DMS 273 (cell line): ENCODE measurements at regions not wholly inside any gene's neighbourhood (a gene's known extent, or its start where the extent isn't known, plus 50 kb on each side); places are given as distances from the start of the nearest gene placed in this dataset.

ENCODE experiments used
- DNase-seq: peaks from one replicate; lab custom pipeline; 2025; ENCODE audit not compliant: unreplicated experiment; lab: John Stamatoyannopoulos, UW

DNA sequence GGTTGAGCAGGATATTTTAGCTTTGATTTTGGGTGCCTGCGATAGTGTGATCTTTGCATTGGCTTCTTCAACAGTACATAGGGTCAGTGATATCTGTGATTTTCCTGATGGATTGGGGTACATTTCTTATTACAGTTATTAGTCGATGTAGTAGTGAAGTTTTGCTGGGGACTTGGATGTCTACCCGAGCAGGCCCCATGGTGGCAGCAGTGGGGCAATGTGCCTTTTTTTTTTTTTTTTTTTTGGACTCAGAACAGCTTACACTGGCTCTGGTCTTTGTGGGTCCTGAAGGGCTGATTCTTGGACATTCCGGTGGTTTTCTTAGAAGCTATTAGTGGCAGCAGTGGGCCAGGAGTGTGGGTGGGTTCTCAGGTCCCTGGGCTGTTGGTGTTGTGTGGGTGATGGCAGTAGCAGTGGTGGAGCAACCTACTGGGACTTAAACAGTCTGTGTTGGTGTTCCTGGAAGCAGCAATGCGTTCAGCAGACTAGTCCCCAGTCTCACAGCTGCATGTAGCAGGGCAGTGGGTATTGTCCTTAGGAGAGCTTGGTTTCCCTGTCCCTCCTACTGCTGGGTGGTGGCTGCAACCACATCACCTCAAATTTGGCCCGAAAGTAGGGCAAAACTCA lies 53.7 kb upstream of the SLC4A10 start:
- DNase-seq = peak; percentile 37

DNA sequence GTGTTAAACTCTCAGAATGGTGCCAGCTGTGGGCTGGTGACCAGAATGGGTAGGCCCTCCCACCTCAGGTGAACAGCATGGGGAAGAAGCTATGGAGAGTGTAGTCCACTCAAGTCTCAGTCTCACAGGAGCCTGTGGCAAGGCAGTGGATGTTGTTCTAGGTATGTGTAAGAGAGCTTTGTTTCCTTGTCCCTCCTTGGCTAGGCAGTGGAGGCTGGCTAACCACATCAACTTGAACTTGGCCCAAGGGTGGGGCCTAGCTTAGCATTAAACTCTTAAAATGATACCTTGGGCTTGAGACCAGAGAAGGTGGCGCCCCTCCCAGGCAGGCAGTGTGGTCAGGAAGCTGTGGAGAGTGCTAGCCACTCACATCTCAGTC lies 53.2 kb upstream of the SLC4A10 start:
- DNase-seq = no peak
